Mesenchymal stem cell (in vitro differentiated cells and primary cell): ENCODE measurements at regions not wholly inside any gene's neighbourhood (a gene's known extent, or its start where the extent isn't known, plus 50 kb on each side); places are given as distances from the start of the nearest gene placed in this dataset.

Experiments used
- DNase-seq: peaks from one replicate; pipeline ENCODE4 v3.0.0-alpha.2; 2013
- H2AFZ ChIP-seq: one replicate; pipeline ENCODE4 v1.6.1; 2013; ENCODE audit warnings: low read depth, mild to moderate bottlenecking, control low read depth, inconsistent platforms, low read length, moderate library complexity
- H2AK5ac ChIP-seq: 2 replicates; pipeline ENCODE4 v1.6.1; 2013; ENCODE audit warnings: low read length, moderate library complexity, mild to moderate bottlenecking, inconsistent platforms; ENCODE audit not compliant: severe bottlenecking
- H2BK120ac ChIP-seq: one replicate; pipeline ENCODE4 v1.6.1; 2013; ENCODE audit warnings: low read depth, mild to moderate bottlenecking, inconsistent platforms, low read length, moderate library complexity
- H2BK12ac ChIP-seq, 2 experiments: one replicate each; pipeline ENCODE4 v1.6.1; 2013; ENCODE audit warnings: inconsistent platforms in 2 of 2, low read length in 2 of 2, mild to moderate bottlenecking in 2 of 2, moderate library complexity in 2 of 2, control low read depth in 1 of 2
- H2BK15ac ChIP-seq: one replicate; pipeline ENCODE4 v1.6.1; 2013; ENCODE audit warnings: mild to moderate bottlenecking, low read depth, inconsistent platforms; ENCODE audit not compliant: poor library complexity, severe bottlenecking
- H2BK5ac ChIP-seq: 2 replicates; pipeline ENCODE4 v1.6.1; 2013; ENCODE audit warnings: low read depth, mild to moderate bottlenecking, low read length, control low read depth, inconsistent platforms; ENCODE audit not compliant: poor library complexity, severe bottlenecking
- H3K14ac ChIP-seq, 2 experiments: one replicate each; pipeline ENCODE4 v1.6.1; 2013; ENCODE audit warnings: inconsistent platforms in 2 of 2, low read length in 2 of 2, control low read depth in 1 of 2, mild to moderate bottlenecking in 1 of 2, moderate library complexity in 1 of 2
- H3K18ac ChIP-seq, 2 experiments: one replicate each; pipeline ENCODE4 v1.6.1; 2013; ENCODE audit warnings: inconsistent platforms in 2 of 2, low read length in 2 of 2, control low read depth in 1 of 2, low read depth in 1 of 2, mild to moderate bottlenecking in 1 of 2
- H3K23ac ChIP-seq, 2 experiments: one replicate each; pipeline ENCODE4 v1.6.1; 2013; ENCODE audit warnings: inconsistent platforms in 2 of 2, low read length in 2 of 2, mild to moderate bottlenecking in 2 of 2, moderate library complexity in 2 of 2, control low read depth in 1 of 2
- H3K27ac ChIP-seq: 2 replicates; pipeline ENCODE4 v1.5.1; 2013; ENCODE audit warnings: mild to moderate bottlenecking, moderate library complexity, low read length, control low read depth, inconsistent platforms; ENCODE audit not compliant: poor library complexity, severe bottlenecking
- H3K27me3 ChIP-seq, 2 experiments: 2 replicates each; pipeline versions ENCODE4 v1.6.1 to v1.7.0; 2013; ENCODE audit warnings: low read length in 2 of 2, mild to moderate bottlenecking in 2 of 2, moderate library complexity in 2 of 2, control low read depth in 1 of 2, inconsistent platforms in 1 of 2; ENCODE audit not compliant: control insufficient read depth in 1 of 2, insufficient read depth in 1 of 2
- H3K36me3 ChIP-seq, 2 experiments: 2 replicates each; pipeline versions ENCODE4 v1.6.1 to v1.7.0; 2013; ENCODE audit warnings: low read length in 2 of 2, control low read depth in 1 of 2, inconsistent platforms in 1 of 2, low read depth in 1 of 2, mild to moderate bottlenecking in 1 of 2; ENCODE audit not compliant: insufficient read depth in 2 of 2, control insufficient read depth in 1 of 2
- H3K4ac ChIP-seq, 2 experiments: one replicate each; pipeline ENCODE4 v1.6.1; 2013; ENCODE audit warnings: inconsistent platforms in 2 of 2, low read length in 2 of 2, mild to moderate bottlenecking in 2 of 2, moderate library complexity in 2 of 2, control low read depth in 1 of 2, low read depth in 1 of 2
- H3K4me1 ChIP-seq: 2 replicates; pipeline ENCODE4 v1.6.1; 2013; ENCODE audit warnings: low read depth, low read length, control low read depth; ENCODE audit not compliant: control insufficient read depth, insufficient read depth
- H3K4me2 ChIP-seq: 2 replicates; pipeline ENCODE4 v1.6.1; 2013; ENCODE audit warnings: low read length, mild to moderate bottlenecking, inconsistent platforms; ENCODE audit not compliant: poor library complexity, severe bottlenecking
- H3K4me3 ChIP-seq, 2 experiments: 2 replicates each; pipeline versions ENCODE4 v1.5.1 to v1.7.0; 2013; ENCODE audit warnings: low read length in 2 of 2, mild to moderate bottlenecking in 2 of 2, control low read depth in 1 of 2, low read depth in 1 of 2; ENCODE audit not compliant: insufficient read depth in 1 of 2
- H3K79me1 ChIP-seq: replicated peaks from 2 replicates; pipeline ENCODE4 v1.6.1; 2013; ENCODE audit warnings: mild to moderate bottlenecking, control low read depth, low read length, inconsistent platforms; ENCODE audit not compliant: poor library complexity, severe bottlenecking
- H3K9ac ChIP-seq: 2 replicates; pipeline ENCODE4 v1.7.0; 2013; ENCODE audit warnings: mild to moderate bottlenecking, low read length, moderate library complexity
- H3K9me3 ChIP-seq: 2 replicates; pipeline ENCODE4 v1.7.0; 2013; ENCODE audit warnings: mild to moderate bottlenecking, low read length; ENCODE audit not compliant: control insufficient read depth
- H4K8ac ChIP-seq: one replicate; pipeline ENCODE4 v1.6.1; 2013; ENCODE audit warnings: inconsistent platforms, mild to moderate bottlenecking, low read length, moderate library complexity
- H4K91ac ChIP-seq: one replicate; pipeline ENCODE4 v1.6.1; 2013; ENCODE audit warnings: mild to moderate bottlenecking, low read length, inconsistent platforms
- WGBS: methylation state at CpG from one replicate; pipeline ENCODE4 v1.1.7; 2013; ENCODE audit warnings: mixed read lengths; 5-methylcytosine and 5-hydroxymethylcytosine counted together

- H3K9me3 ChIP-seq: peaks cover 15% of the 10 kb centered on the region
- H4K8ac ChIP-seq: no peak overlapping the region
- no peak overlapping the region for H3K4me2 ChIP-seq
- no peak overlapping the region for H3K9ac ChIP-seq
- H3K36me3 ChIP-seq: no peaks in the 10 kb centered on the region
- no peak overlapping the region for H3K14ac ChIP-seq
- H2BK12ac ChIP-seq: no peak overlapping the region
- no peak overlapping the region for H4K91ac ChIP-seq
- H2BK15ac ChIP-seq: no peak overlapping the region
- DNase-seq: no peak
- H3K27me3 ChIP-seq: no peaks in the 10 kb centered on the region
- no peak overlapping the region for H3K18ac ChIP-seq
- H2BK120ac ChIP-seq: no peak overlapping the region
- no peak overlapping the region for H2AFZ ChIP-seq
- H3K79me1 ChIP-seq: no peaks in the 10 kb centered on the region
- H2BK5ac ChIP-seq: no peak overlapping the region
- H3K4me3 ChIP-seq: no peak overlapping the region
- H2AK5ac ChIP-seq: no peak overlapping the region
- no peak overlapping the region for H3K27ac ChIP-seq
- H3K4me1 ChIP-seq: no peaks in the 10 kb centered on the region
- no peak overlapping the region for H3K23ac ChIP-seq
- H3K4ac ChIP-seq: no peak overlapping the region
These were observed 231.6 kb upstream of the TNC start for GRCh38 chr9:115349542-115349941.

GRCh38 chr9:115350548-115350947, 232.6 kb upstream of the TNC start:
- WGBS: 93% methylated on average over 2 of the region's 2 CpGs
- H2BK15ac ChIP-seq: no peak overlapping the region
- H3K27ac ChIP-seq: no peak overlapping the region
- H3K36me3 ChIP-seq: no peaks in the 10 kb centered on the region
- no peak overlapping the region for H2AFZ ChIP-seq
- H4K8ac ChIP-seq: no peak overlapping the region
- H2BK5ac ChIP-seq: no peak overlapping the region
- no peak overlapping the region for H3K14ac ChIP-seq
- no peak for DNase-seq
- no peaks in the 10 kb centered on the region for H3K4me1 ChIP-seq
- H3K4me2 ChIP-seq: no peak overlapping the region
- no peak overlapping the region for H2BK12ac ChIP-seq
- no peaks in the 10 kb centered on the region for H3K79me1 ChIP-seq
- H4K91ac ChIP-seq: no peak overlapping the region
- no peak overlapping the region for H3K18ac ChIP-seq
- no peak overlapping the region for H2BK120ac ChIP-seq
- no peak overlapping the region for H3K9ac ChIP-seq
- H3K23ac ChIP-seq: no peak overlapping the region
- no peak overlapping the region for H3K4me3 ChIP-seq
- H3K9me3 ChIP-seq: peaks cover 15% of the 10 kb centered on the region
- no peaks in the 10 kb centered on the region for H3K27me3 ChIP-seq
- no peak overlapping the region for H2AK5ac ChIP-seq
- no peak overlapping the region for H3K4ac ChIP-seq

- 73% methylated on average over 3 of the region's 3 CpGs for WGBS
These were observed 235.7 kb upstream of the TNC start for GRCh38 chr9:115353681-115354080.

GRCh38 chr9:115357821-115358220, 239.9 kb upstream of the TNC start:
- Histone ChIP-seq H3K27me3 (no peaks in the 10 kb centered on the region), H3K4ac (peak overlapping the region in 1 of 2 experiments; percentile 21), H3K9ac (no peak overlapping the region), H3K14ac (no peak overlapping the region), H3K27ac (no peak overlapping the region), H3K18ac (no peak overlapping the region), H3K4me2 (no peak overlapping the region), H2AFZ (no peak overlapping the region), H3K9me3 (no peaks in the 10 kb centered on the region), H2BK15ac (no peak overlapping the region), H3K79me1 (no peaks in the 10 kb centered on the region), H3K23ac (no peak overlapping the region), H2AK5ac (no peak overlapping the region), H2BK120ac (no peak overlapping the region), H3K36me3 (no peaks in the 10 kb centered on the region), H2BK12ac (no peak overlapping the region), H3K4me3 (no peak overlapping the region), H4K8ac (no peak overlapping the region), H2BK5ac (no peak overlapping the region), H3K4me1 (no peaks in the 10 kb centered on the region), H4K91ac (no peak overlapping the region)
- 78% methylated on average over 1 of the region's 1 CpG for WGBS
- DNase-seq: no peak

More at GRCh38 chr9:115353681-115354080, 235.7 kb upstream of the TNC start:
- H3K27ac ChIP-seq: no peak overlapping the region
- H2AK5ac ChIP-seq: no peak overlapping the region
- DNase-seq: no peak
- H3K23ac ChIP-seq: no peak overlapping the region
- no peak overlapping the region for H4K91ac ChIP-seq
- no peak overlapping the region for H2BK15ac ChIP-seq
- no peak overlapping the region for H3K9ac ChIP-seq
- no peak overlapping the region for H3K4me2 ChIP-seq
- H3K18ac ChIP-seq: no peak overlapping the region
- no peak overlapping the region for H3K4ac ChIP-seq
- H2BK5ac ChIP-seq: no peak overlapping the region
- H3K14ac ChIP-seq: no peak overlapping the region
- no peaks in the 10 kb centered on the region for H3K27me3 ChIP-seq
- no peak overlapping the region for H2AFZ ChIP-seq
- H2BK12ac ChIP-seq: no peak overlapping the region
- no peaks in the 10 kb centered on the region for H3K4me1 ChIP-seq
- no peaks in the 10 kb centered on the region for H3K9me3 ChIP-seq
- H2BK120ac ChIP-seq: no peak overlapping the region
- H4K8ac ChIP-seq: no peak overlapping the region
- no peaks in the 10 kb centered on the region for H3K36me3 ChIP-seq
- H3K79me1 ChIP-seq: no peaks in the 10 kb centered on the region
- H3K4me3 ChIP-seq: no peak overlapping the region
